ENCODE measurements at regions not wholly inside any gene's neighbourhood (a gene's known extent, or its start where the extent isn't known, plus 50 kb on each side); places are given as distances from the start of the nearest gene placed in this dataset.

DNA sequence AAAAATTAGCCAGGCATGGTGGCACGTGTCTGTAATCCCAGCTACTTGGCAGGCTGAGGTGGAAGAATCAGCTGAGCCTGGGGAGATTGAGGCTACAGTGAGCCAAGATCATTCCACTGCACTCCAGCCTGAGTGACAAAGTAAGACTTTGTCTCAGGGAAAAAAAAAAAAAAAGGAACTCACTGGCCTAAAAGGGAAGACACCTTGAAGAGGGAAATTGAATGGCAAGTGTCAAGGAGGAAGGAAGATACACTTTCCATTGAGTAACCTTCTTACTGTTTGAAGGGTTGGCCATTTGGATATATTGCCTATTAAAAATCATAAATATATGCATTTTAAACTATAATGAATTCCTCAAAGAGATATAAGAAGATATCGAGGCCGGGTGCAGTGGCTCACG lies 147.5 kb upstream of the FAM241A start:
- TF ChIP-seq, protein P1, sequence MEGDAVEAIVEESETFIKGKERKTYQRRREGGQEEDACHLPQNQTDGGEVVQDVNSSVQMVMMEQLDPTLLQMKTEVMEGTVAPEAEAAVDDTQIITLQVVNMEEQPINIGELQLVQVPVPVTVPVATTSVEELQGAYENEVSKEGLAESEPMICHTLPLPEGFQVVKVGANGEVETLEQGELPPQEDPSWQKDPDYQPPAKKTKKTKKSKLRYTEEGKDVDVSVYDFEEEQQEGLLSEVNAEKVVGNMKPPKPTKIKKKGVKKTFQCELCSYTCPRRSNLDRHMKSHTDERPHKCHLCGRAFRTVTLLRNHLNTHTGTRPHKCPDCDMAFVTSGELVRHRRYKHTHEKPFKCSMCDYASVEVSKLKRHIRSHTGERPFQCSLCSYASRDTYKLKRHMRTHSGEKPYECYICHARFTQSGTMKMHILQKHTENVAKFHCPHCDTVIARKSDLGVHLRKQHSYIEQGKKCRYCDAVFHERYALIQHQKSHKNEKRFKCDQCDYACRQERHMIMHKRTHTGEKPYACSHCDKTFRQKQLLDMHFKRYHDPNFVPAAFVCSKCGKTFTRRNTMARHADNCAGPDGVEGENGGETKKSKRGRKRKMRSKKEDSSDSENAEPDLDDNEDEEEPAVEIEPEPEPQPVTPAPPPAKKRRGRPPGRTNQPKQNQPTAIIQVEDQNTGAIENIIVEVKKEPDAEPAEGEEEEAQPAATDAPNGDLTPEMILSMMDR (IDR thresholded peaks at IDR 0.05 in 2 of 3, conservative IDR thresholded peaks at IDR 0.05 in 1 of 3; ENCODE audit: control insufficient read depth in 2 of 3, extremely low read depth in 1 of 3, insufficient read depth in 1 of 3, low read depth in 3 of 3, low read length in 3 of 3) = no peak
- TF ChIP-seq POLR2A (IDR thresholded peaks at IDR 0.05; ENCODE audit: low read depth, low read length) = no peak
- TF ChIP-seq EZH2 (IDR thresholded peaks at IDR 0.05; ENCODE audit: borderline replicate concordance, control insufficient read depth, low read depth, low read length) = no peak
- no peak for TF ChIP-seq EP300 (IDR thresholded peaks at IDR 0.05; ENCODE audit: borderline replicate concordance in 1 of 2, control insufficient read depth in 1 of 2, low read depth in 2 of 2, low read length in 2 of 2)
- TF ChIP-seq, protein P2, sequence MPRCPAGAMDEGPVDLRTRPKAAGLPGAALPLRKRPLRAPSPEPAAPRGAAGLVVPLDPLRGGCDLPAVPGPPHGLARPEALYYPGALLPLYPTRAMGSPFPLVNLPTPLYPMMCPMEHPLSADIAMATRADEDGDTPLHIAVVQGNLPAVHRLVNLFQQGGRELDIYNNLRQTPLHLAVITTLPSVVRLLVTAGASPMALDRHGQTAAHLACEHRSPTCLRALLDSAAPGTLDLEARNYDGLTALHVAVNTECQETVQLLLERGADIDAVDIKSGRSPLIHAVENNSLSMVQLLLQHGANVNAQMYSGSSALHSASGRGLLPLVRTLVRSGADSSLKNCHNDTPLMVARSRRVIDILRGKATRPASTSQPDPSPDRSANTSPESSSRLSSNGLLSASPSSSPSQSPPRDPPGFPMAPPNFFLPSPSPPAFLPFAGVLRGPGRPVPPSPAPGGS (IDR thresholded peaks at IDR 0.05; ENCODE audit: borderline replicate concordance, insufficient read depth, low read depth, low read length, poor library complexity, severe bottlenecking) = no peak
- no peak for TF ChIP-seq EGR1 (IDR thresholded peaks at IDR 0.05; ENCODE audit: borderline replicate concordance in 1 of 2, low read depth in 2 of 2, low read length in 2 of 2)
- TF ChIP-seq CEBPB (IDR thresholded peaks at IDR 0.05; ENCODE audit: borderline replicate concordance in 1 of 2, low read depth in 2 of 2, low read length in 2 of 2) = no peak
- no peak for TF ChIP-seq ZBED1 (IDR thresholded peaks at IDR 0.05; ENCODE audit: borderline replicate concordance)
- no peak for TF ChIP-seq SUPT20H (IDR thresholded peaks at IDR 0.05; ENCODE audit: borderline replicate concordance, control insufficient read depth, low read depth, low read length)
- no peak for TF ChIP-seq CHD4 (IDR thresholded peaks at IDR 0.05)
